GM13976 (cell line): ENCODE measurements at regions not wholly inside any gene's neighbourhood (a gene's known extent, or its start where the extent isn't known, plus 50 kb on each side); places are given as distances from the start of the nearest gene placed in this dataset.

Experiments
- DNase-seq: peaks from one replicate; pipeline ENCODE4 v3.0.0; 2012; ENCODE audit warnings: low spot score
- in situ Hi-C: fragments of 300-500 bp; cut with MboI; formaldehyde crosslinking; loops from one replicate; pipeline ENCODE4 v1.12.0; 2022; ENCODE audit warnings: low sequenced_read_pairs, mixed read lengths, inconsistent platforms; ENCODE audit not compliant: unreplicated experiment
- TF ChIP-seq, protein P1 (sequence below): IDR thresholded peaks from 2 replicates; pipeline ENCODE4 v1.5.1; 2012; ENCODE audit warnings: borderline replicate concordance, mild to moderate bottlenecking; ENCODE audit not compliant: insufficient read depth; ENCODE audit errors: extremely low read depth, missing control alignments, control extremely low read depth

DNA sequence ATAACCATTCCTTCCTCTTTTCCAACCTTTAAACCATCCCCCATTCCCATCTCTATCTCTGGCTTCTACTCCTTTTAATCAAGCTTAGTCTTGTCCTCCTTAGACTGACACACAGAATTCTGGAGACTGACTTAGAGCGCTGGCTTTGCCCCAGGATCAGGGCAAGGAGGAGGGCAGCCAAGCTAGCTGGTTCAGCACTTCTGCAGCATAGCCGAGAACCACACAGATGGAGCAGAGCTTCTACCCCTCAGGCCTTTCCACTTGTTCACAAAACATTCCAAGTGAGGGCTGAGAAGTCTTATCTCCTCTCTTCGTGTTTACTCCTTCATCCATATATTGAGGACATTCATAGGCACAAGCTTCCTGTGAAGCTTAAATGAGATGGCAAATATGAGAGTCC, 246.5 kb upstream of the PEX5L start:
- in situ Hi-C loops = no loop called here

DNA sequence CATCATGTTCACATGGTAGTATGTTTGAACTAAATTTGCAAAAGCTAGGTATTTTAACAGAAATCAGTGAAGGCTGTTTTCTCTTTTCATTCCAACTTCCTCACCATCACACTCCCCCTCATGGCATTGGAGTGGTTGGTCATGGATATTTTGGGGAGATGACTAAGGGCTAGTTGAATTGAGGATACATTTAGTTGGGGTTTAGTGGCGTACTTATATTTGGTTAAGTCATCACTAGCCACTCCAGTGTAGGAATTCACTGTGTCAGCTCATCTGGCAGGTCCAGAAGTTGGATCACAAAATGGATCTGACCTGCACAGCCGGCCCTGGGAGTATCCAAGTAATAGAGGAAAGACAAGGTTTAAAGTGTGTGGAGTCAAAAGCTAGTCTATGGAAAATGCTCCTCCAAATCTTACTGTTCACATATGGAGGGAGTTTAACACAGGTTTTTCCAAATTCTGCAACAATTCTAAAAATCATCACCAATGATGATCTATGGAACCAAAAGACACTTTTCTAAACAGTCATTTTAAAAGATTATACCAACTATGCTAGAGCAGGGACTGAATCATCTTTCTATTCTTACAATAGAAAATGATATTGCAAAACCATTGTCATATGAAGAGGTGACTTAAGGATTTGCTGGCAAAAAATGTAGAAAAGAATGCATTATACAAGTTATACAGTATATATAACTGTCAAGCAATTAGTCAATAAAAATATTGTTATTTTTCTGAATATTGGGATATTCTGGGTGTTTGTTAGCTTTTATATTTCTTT, 247.8 kb upstream of the PEX5L start:
- in situ Hi-C loops = no loop called here
- no peak for DNase-seq

More for the DNA sequence above, 246.5 kb upstream of the PEX5L start:
- TF ChIP-seq, protein P1, sequence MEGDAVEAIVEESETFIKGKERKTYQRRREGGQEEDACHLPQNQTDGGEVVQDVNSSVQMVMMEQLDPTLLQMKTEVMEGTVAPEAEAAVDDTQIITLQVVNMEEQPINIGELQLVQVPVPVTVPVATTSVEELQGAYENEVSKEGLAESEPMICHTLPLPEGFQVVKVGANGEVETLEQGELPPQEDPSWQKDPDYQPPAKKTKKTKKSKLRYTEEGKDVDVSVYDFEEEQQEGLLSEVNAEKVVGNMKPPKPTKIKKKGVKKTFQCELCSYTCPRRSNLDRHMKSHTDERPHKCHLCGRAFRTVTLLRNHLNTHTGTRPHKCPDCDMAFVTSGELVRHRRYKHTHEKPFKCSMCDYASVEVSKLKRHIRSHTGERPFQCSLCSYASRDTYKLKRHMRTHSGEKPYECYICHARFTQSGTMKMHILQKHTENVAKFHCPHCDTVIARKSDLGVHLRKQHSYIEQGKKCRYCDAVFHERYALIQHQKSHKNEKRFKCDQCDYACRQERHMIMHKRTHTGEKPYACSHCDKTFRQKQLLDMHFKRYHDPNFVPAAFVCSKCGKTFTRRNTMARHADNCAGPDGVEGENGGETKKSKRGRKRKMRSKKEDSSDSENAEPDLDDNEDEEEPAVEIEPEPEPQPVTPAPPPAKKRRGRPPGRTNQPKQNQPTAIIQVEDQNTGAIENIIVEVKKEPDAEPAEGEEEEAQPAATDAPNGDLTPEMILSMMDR = no peak
- DNase-seq = no peak

DNA sequence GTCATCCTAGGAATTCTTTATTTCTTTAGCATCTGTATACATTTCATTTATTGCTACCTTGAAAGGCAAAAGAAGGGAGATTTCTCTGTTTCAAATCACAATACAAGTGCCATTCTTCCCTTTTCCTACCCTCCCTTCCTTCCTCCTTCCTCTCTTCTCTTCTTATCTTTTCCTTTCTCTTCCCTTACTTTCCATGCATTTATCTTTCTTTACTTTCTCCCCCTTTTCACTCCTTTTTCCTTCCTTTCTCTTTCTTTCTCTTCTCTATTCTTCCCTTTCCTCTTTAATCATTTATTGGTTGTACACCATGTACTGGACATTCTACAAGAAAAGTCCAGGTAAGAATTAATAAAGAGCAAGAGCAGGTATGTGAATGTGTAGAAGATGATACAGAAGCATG, 251.0 kb upstream of the PEX5L start:
- in situ Hi-C loops = no loop called here
- TF ChIP-seq, protein P1 = no peak
- no peak for DNase-seq

More for the DNA sequence above, 247.8 kb upstream of the PEX5L start:
- TF ChIP-seq, protein P1 = no peak

DNA sequence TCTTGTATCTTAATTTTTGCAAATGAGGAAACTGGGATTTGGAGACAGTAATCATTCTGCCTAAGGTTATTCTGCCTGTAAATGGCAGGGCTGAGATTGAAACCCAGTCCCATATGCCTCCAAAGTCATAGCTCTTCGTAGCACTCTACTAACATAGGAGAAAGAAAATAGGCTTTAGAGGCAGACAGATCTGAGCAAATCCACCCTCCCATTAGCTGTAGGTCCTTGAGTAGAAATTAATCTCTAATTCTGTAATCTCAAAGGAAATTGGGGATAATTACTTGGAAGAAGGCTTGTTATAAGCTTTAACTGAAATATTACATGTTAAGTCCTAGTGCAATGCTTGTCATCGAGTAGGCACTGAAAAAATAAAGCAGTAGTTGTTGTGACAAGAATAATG, 252.1 kb upstream of the PEX5L start:
- no peak for DNase-seq
- in situ Hi-C loops = no loop called here
- TF ChIP-seq, protein P1 = no peak

DNA sequence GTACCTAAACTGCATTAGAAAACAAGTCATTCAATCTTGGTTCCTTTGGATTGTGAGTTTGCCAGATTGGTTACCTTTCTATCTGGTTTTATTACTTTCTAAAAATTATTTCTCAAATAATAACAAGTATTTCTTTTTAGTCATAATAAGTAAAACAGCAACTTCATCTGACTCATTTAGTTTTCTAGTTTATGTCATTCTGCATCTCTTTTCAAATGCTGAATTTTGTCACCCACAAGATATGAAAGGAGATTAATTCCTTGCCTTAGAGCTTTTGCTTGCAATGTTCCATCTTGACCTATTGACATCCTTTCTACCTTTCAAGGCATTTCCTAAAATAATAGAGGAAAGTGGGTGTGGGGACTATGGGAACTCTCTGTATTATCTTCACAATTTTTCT, 253.6 kb upstream of the PEX5L start:
- no peak for DNase-seq
- in situ Hi-C loops = no loop called here
- TF ChIP-seq, protein P1 = no peak

DNA sequence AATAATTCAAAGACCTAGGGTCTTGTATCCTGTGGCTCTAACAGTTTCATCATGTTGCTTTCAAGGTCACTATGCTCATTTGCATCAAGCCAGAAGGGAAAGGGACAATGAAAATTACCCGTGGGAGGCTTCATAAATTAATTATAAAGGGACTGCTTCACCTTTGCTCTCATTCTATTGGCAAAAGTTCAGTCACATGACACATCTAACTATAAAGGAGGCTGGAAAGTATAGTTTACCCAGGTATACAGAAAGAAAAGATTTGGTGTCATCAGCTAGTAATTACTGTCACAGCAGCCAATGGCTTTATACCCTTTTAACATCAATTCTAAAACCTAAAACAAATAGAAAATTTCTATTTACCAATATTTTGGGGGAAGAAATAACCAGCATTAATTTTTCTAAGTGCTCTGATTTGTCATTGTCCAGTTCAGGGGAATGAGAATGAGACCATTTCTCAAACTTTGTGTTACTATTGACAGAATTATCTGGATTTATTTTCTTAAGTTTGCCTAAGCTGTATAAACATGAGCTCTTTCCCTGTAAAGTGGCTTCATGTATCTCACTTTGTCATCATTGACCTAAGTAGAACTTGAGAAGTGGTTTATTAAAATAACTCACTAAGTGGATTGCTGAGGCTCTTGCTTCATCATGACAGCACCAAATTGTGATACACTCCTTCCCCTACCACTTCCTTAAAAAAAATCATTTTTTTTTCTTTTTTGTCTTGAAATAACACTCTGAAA, 257.7 kb upstream of the PEX5L start:
- DNase-seq = no peak
- TF ChIP-seq, protein P1 = no peak
- in situ Hi-C loops = no loop called here
